CD14-positive monocyte (primary cell): ENCODE measurements at regions not wholly inside any gene's neighbourhood (a gene's known extent, or its start where the extent isn't known, plus 50 kb on each side); places are given as distances from the start of the nearest gene placed in this dataset.

ENCODE experiments used
- DNase-seq, 3 donors: peaks; one replicate each; pipeline ENCODE4 v3.0.0-alpha.2; 2011 to 2022
- H2AFZ ChIP-seq: 2 replicates; pipeline ENCODE4 v1.6.0; 2012; ENCODE audit warnings: mild to moderate bottlenecking, low read depth, low read length, inconsistent platforms; ENCODE audit not compliant: insufficient read depth, poor library complexity, severe bottlenecking
- H3K27ac ChIP-seq, 2 donors: 1 replicate in 1 of 2; 2 replicates in 1 of 2; pipeline ENCODE4 v1.5.1; 2012 to 2013; ENCODE audit warnings: low read length in 2 of 2, control low read depth in 1 of 2, inconsistent platforms in 1 of 2, low read depth in 1 of 2, mild to moderate bottlenecking in 1 of 2
- H3K27me3 ChIP-seq, 2 donors: one replicate each; pipeline versions ENCODE4 v1.6.0 to v1.6.1; 2011 to 2013; ENCODE audit warnings: low read length in 2 of 2; ENCODE audit not compliant: control insufficient read depth in 2 of 2, insufficient read depth in 2 of 2
- H3K36me3 ChIP-seq, 2 donors: replicated peaks in 1 of 2; 1 replicate in 1 of 2; 2 replicates in 1 of 2; pipeline versions ENCODE4 v1.5.1 to v1.6.1; 2012 to 2013; ENCODE audit warnings: low read length in 2 of 2, control low read depth in 1 of 2, inconsistent platforms in 1 of 2, mild to moderate bottlenecking in 1 of 2; ENCODE audit not compliant: insufficient read depth in 2 of 2, control insufficient read depth in 1 of 2
- H3K4me1 ChIP-seq, 2 donors: 1 replicate in 1 of 2; 2 replicates in 1 of 2; pipeline versions ENCODE4 v1.5.1 to v1.6.1; 2012 to 2013; ENCODE audit warnings: low read length in 2 of 2, control low read depth in 1 of 2, inconsistent platforms in 1 of 2, mild to moderate bottlenecking in 1 of 2, moderate library complexity in 1 of 2; ENCODE audit not compliant: insufficient read depth in 2 of 2, control insufficient read depth in 1 of 2
- H3K4me2 ChIP-seq: replicated peaks from 2 replicates; pipeline ENCODE3; 2012; ENCODE audit warnings: low read length, moderate library complexity, mild to moderate bottlenecking; ENCODE audit not compliant: poor library complexity, severe bottlenecking; ENCODE audit errors: extremely low read depth
- H3K4me3 ChIP-seq, 3 experiments: fragments of 200-600 bp in 1 of 3; sonication (generic) in 1 of 3; replicated peaks in 1 of 3; 1 replicate in 2 of 3; 2 replicates in 1 of 3; pipeline ENCODE4 v1.5.1; 2011 to 2013; ENCODE audit warnings: low read length in 3 of 3, mild to moderate bottlenecking in 3 of 3, control low read depth in 2 of 3, low read depth in 2 of 3, inconsistent platforms in 1 of 3, moderate library complexity in 1 of 3
- H3K79me2 ChIP-seq: 2 replicates; pipeline ENCODE4 v1.6.0; 2012; ENCODE audit warnings: mild to moderate bottlenecking, control low read depth, inconsistent platforms, low read length, moderate library complexity; ENCODE audit not compliant: insufficient read depth
- H3K9ac ChIP-seq: 2 replicates; pipeline ENCODE4 v1.6.0; 2017; ENCODE audit warnings: low read length, mild to moderate bottlenecking; ENCODE audit not compliant: insufficient read depth, poor library complexity, severe bottlenecking
- H3K9me3 ChIP-seq, 2 donors: replicated peaks in 1 of 2; 1 replicate in 1 of 2; 2 replicates in 1 of 2; pipeline versions ENCODE4 v1.5.1 to v1.6.1; 2012 to 2013; ENCODE audit warnings: low read length in 2 of 2, control low read depth in 1 of 2; ENCODE audit not compliant: control insufficient read depth in 1 of 2, insufficient read depth in 1 of 2
- H4K20me1 ChIP-seq: 2 replicates; pipeline ENCODE4 v1.6.0; 2012; ENCODE audit warnings: mild to moderate bottlenecking, low read length, control low read depth, moderate library complexity; ENCODE audit not compliant: insufficient read depth
- H3K27ac Mint-ChIP-seq, 7 donors: one replicate each; pipeline ENCODE4 v1.8.0; 2020; ENCODE audit warnings: mild to moderate bottlenecking in 7 of 7, mixed read lengths in 7 of 7, moderate library complexity in 6 of 7, inconsistent platforms in 2 of 7
- H3K27me3 Mint-ChIP-seq, 3 donors: one replicate each; pipeline ENCODE4 v1.8.0; 2021 to 2022; ENCODE audit warnings: low read depth in 3 of 3, mild to moderate bottlenecking in 3 of 3, mixed read lengths in 3 of 3, moderate library complexity in 3 of 3, inconsistent platforms in 1 of 3
- H3K36me3 Mint-ChIP-seq, 2 donors: one replicate each; pipeline ENCODE4 v1.8.0; 2020; ENCODE audit warnings: mixed read lengths in 2 of 2, inconsistent platforms in 1 of 2, mild to moderate bottlenecking in 1 of 2
- H3K4me1 Mint-ChIP-seq: one replicate; pipeline ENCODE4 v1.8.0; 2020; ENCODE audit warnings: mild to moderate bottlenecking, mixed read lengths
- H3K4me3 Mint-ChIP-seq, 2 donors: one replicate each; pipeline ENCODE4 v1.8.0; 2020; ENCODE audit warnings: mild to moderate bottlenecking in 2 of 2, mixed read lengths in 2 of 2, moderate library complexity in 1 of 2
- H3K9me3 Mint-ChIP-seq, 7 donors: one replicate each; pipeline ENCODE4 v1.8.0; 2020 to 2022; ENCODE audit warnings: mixed read lengths in 7 of 7, mild to moderate bottlenecking in 6 of 7, moderate library complexity in 6 of 7, inconsistent platforms in 2 of 7
- CTCF ChIP-seq: fragments of 200-600 bp; IDR thresholded peaks from one replicate; pipeline ENCODE4 v1.8.0; 2022; ENCODE audit warnings: antibody characterized with exemption, mild to moderate bottlenecking
- WGBS: methylation state at CpG from one replicate; pipeline ENCODE4 v1.1.5; 2013; ENCODE audit warnings: missing lambda C conversion rate; ENCODE audit not compliant: insufficient coverage; 5-methylcytosine and 5-hydroxymethylcytosine counted together
- intact Hi-C, 2 donors: fragments of 100-400 bp; cut with micrococcal nuclease; formaldehyde crosslinking; loops; one replicate each; pipeline versions ENCODE4 v1.15.0 to v1.15.1; 2023

GRCh38 chr3:14600075-14600474, 51.5 kb upstream of the CCDC174 start:
- no peak overlapping the region for H3K27ac Mint-ChIP-seq
- intact Hi-C loops: no loop called here
- no peak for DNase-seq
- Histone ChIP-seq H3K36me3 (no peaks in the 10 kb centered on the region), H3K4me3 (no peak overlapping the region), H3K9ac (no peak overlapping the region), H3K4me2 (no peak overlapping the region), H4K20me1 (no peaks in the 10 kb centered on the region), H3K27me3 (peaks cover 30 to 49% of the 10 kb centered on the region in 2 donors), H2AFZ (no peak overlapping the region), H3K4me1 (no peaks in the 10 kb centered on the region), H3K79me2 (no peaks in the 10 kb centered on the region), H3K27ac (no peak overlapping the region), H3K9me3 (peaks cover 5 to 18% of the 10 kb centered on the region in 2 donors)
- TF ChIP-seq CTCF: no peak
- peaks cover 0 to 3% of the 10 kb centered on the region in 2 donors for H3K36me3 Mint-ChIP-seq
- peaks cover 56 to 73% (median 60%) of the 10 kb centered on the region in 3 donors for H3K27me3 Mint-ChIP-seq
- H3K4me3 Mint-ChIP-seq: peak overlapping the region in 1 of 2 donors; percentile 68
- peaks cover 5 to 25% (median 15%) of the 10 kb centered on the region in 7 donors for H3K9me3 Mint-ChIP-seq
- H3K4me1 Mint-ChIP-seq: no peaks in the 10 kb centered on the region
- WGBS: 83% methylated on average over 3 of the region's 4 CpGs

DNA sequence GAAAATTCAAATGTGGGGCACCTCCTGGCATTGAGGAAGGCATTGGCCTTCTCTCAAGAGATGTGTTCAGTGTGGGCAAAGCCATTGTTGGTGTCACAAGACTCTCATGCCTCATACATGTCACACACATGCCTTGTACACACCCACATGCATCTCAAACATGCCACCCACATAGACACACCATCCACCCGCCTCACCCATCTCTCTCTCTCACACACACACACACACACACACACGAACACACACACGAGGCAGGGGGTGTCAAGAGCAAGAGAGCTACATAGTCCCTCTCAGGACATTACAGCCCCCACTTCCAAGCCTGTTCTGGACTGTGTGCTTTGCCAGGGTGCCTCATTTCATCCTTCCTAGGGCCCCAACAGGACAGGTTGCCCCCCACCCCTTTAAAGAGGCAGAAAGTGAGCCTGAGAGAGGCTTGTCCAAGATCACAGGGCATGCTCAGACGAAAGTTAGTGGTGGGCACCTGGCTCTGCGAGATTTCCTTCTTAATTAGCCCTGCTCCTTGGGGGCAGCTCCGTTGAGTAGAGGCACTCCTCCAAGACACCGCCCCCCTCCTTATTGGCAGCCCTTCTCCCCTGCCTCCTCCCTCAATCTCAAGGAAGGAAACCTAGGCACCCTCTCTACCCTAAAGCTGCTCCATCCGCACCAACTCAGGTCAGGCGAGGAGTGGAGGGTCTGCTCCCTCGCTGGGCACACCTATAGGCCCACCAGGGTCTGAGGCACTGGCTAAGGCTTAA, 50.5 kb upstream of the CCDC174 start:
- H3K79me2 ChIP-seq: no peaks in the 10 kb centered on the region
- Mint-ChIP-seq H3K4me3 (peak overlapping the region in 1 of 2 donors; percentile 73), H3K9me3 (peaks cover 5 to 26% (median 15%) of the 10 kb centered on the region in 7 donors), H3K27me3 (peaks cover 57 to 78% (median 63%) of the 10 kb centered on the region in 3 donors), H3K27ac (peak overlapping the region in 1 of 7 donors; percentile 34), H3K4me1 (peaks cover 3% of the 10 kb centered on the region), H3K36me3 (peaks cover 0 to 3% of the 10 kb centered on the region in 2 donors)
- no peak overlapping the region for H2AFZ ChIP-seq
- peaks cover 5 to 18% of the 10 kb centered on the region in 2 donors for H3K9me3 ChIP-seq
- WGBS: 64% methylated on average over 10 of the region's 10 CpGs
- peaks cover 30 to 51% of the 10 kb centered on the region in 2 donors for H3K27me3 ChIP-seq
- H3K27ac ChIP-seq: no peak overlapping the region
- no peak overlapping the region for H3K9ac ChIP-seq
- intact Hi-C loops: no loop called here
- no peaks in the 10 kb centered on the region for H3K36me3 ChIP-seq
- no peak overlapping the region for H3K4me3 ChIP-seq
- H3K4me2 ChIP-seq: no peak overlapping the region
- no peak for DNase-seq
- no peaks in the 10 kb centered on the region for H3K4me1 ChIP-seq
- no peaks in the 10 kb centered on the region for H4K20me1 ChIP-seq
- TF ChIP-seq CTCF: no peak
